ENCODE measurements at regions not wholly inside any gene's neighbourhood (a gene's known extent, or its start where the extent isn't known, plus 50 kb on each side); places are given as distances from the start of the nearest gene placed in this dataset.

GRCh38 chr12:131636940-131637750 lies 73.7 kb upstream of the SFSWAP start:
- TF ChIP-seq CTCF (IDR thresholded peaks at IDR 0.05) (no peak), POLR2A (IDR thresholded peaks at IDR 0.05) (no peak)
- Histone ChIP-seq H3K9me3 (replicated peaks in 1 of 3) (no peaks in the 10 kb centered on the region), H3K4me1 (replicated peaks in 1 of 2) (no peaks in the 10 kb centered on the region), H3K27ac (no peak overlapping the region), H3K36me3 (replicated peaks in 1 of 2) (no peaks in the 10 kb centered on the region), H3K27me3 (no peaks in the 10 kb centered on the region), H3K4me3 (no peak overlapping the region)
- intact Hi-C loops (cut with DNase I): no loop called here
- 66 to 75% (median 69%) methylated on average over 11 to 18 of the region's 18 CpGs for WGBS, 4 donors
- DNase-seq: peak in 1 of 7 donors; percentile 27

GRCh38 chr12:131637986-131638385 lies 72.9 kb upstream of the SFSWAP start:
- intact Hi-C loops (cut with DNase I): no loop called here
- no peaks in the 10 kb centered on the region for H3K4me1 ChIP-seq (replicated peaks in 1 of 2)
- H3K36me3 ChIP-seq (replicated peaks in 1 of 2): no peaks in the 10 kb centered on the region
- H3K27me3 ChIP-seq: no peaks in the 10 kb centered on the region
- no peaks in the 10 kb centered on the region for H3K9me3 ChIP-seq (replicated peaks in 1 of 3)
- H3K4me3 ChIP-seq: no peak overlapping the region
- peak in 1 of 7 donors; percentile 17 for DNase-seq
- no peak overlapping the region for H3K27ac ChIP-seq
- 67 to 77% (median 68%) methylated on average over 3 of the region's 3 CpGs for WGBS, 4 donors
- TF ChIP-seq CTCF (IDR thresholded peaks at IDR 0.05) (no peak), POLR2A (IDR thresholded peaks at IDR 0.05) (no peak)

- no peaks in the 10 kb centered on the region for H3K27me3 ChIP-seq
- TF ChIP-seq CTCF (IDR thresholded peaks at IDR 0.05): no peak
- TF ChIP-seq POLR2A (IDR thresholded peaks at IDR 0.05): no peak
- 50 to 69% (median 56%) methylated on average over 4 to 12 of the region's 12 CpGs for WGBS, 4 donors
- no peaks in the 10 kb centered on the region for H3K4me1 ChIP-seq (replicated peaks in 1 of 2)
- H3K27ac ChIP-seq: no peak overlapping the region
- no peaks in the 10 kb centered on the region for H3K36me3 ChIP-seq (replicated peaks in 1 of 2)
- H3K9me3 ChIP-seq (replicated peaks in 1 of 3): no peaks in the 10 kb centered on the region
- H3K4me3 ChIP-seq: no peak overlapping the region
- intact Hi-C loops (cut with DNase I): no loop called here
- DNase-seq: no peak
These were observed 71.5 kb upstream of the SFSWAP start for GRCh38 chr12:131639270-131639940.

- intact Hi-C loops (cut with DNase I): loop anchor here in 1 of 2 donors (5.0 kb wide), 1 partner anchor 333 kb away; no protein-coding TSS in a partner anchor
- no peaks in the 10 kb centered on the region for H3K4me1 ChIP-seq (replicated peaks in 1 of 2)
- no peak overlapping the region for H3K27ac ChIP-seq
- H3K4me3 ChIP-seq: no peak overlapping the region
- H3K9me3 ChIP-seq (replicated peaks in 1 of 3): no peaks in the 10 kb centered on the region
- 50 to 68% (median 65%) methylated on average over 7 of the region's 7 CpGs for WGBS, 4 donors
- H3K27me3 ChIP-seq: no peaks in the 10 kb centered on the region
- TF ChIP-seq POLR2A (IDR thresholded peaks at IDR 0.05) (no peak), CTCF (IDR thresholded peaks at IDR 0.05) (no peak)
- peak in 1 of 7 donors; percentile 24 for DNase-seq
- no peaks in the 10 kb centered on the region for H3K36me3 ChIP-seq (replicated peaks in 1 of 2)
These were observed 70.4 kb upstream of the SFSWAP start for GRCh38 chr12:131640525-131640924.

Measured in adrenal gland (tissue), 9 donors.